Endothelial cell of umbilical vein (primary cell): ENCODE measurements at regions not wholly inside any gene's neighbourhood (a gene's known extent, or its start where the extent isn't known, plus 50 kb on each side); places are given as distances from the start of the nearest gene placed in this dataset.

Experiments used
- BruUV-seq: library from RNA; stranded (reverse); fragments of 400-500 nt; replicated peaks from 2 replicates; lab custom pipeline; 2021; lab: Mats Ljungman, UMichigan
- CTCF ChIA-PET: fragments of 300-600, 350-600 bp; sonication (Branson Sonifier 250); formaldehyde crosslinking; loops from one replicate; lab custom pipeline; 2021; ENCODE audit warnings: antibody characterized with exemption, inconsistent platforms; lab: Charles Lee
- POLR2A ChIA-PET: fragments of 300-600, 350-600 bp; sonication (Branson Sonifier 250); formaldehyde crosslinking; loops from one replicate; lab custom pipeline; 2021; ENCODE audit warnings: antibody characterized with exemption, inconsistent platforms; lab: Charles Lee
- DNase-seq: peaks from one replicate; pipeline ENCODE4 v3.0.0-alpha.2; 2011; ENCODE audit warnings: low read depth, low spot score
- FAIRE-seq: peaks from 2 replicates; lab custom pipeline; 2011; peaks lifted over from hg19 to GRCh38; lab: Jason Lieb, UNC
- H2AFZ ChIP-seq: 2 replicates; pipeline ENCODE4 v1.6.0; 2012; ENCODE audit warnings: low read depth, low read length, control low read depth, inconsistent platforms
- H3K27ac ChIP-seq: 2 replicates; pipeline ENCODE4 v1.5.1; 2011; ENCODE audit warnings: low read depth, mild to moderate bottlenecking, control low read depth, low read length, moderate library complexity; ENCODE audit not compliant: insufficient read depth
- H3K27me3 ChIP-seq, 2 experiments: 2 replicates each; pipeline versions ENCODE4 v1.6.0 to v1.6.1; 2011; ENCODE audit warnings: low read length in 2 of 2, mixed read lengths in 1 of 2; ENCODE audit not compliant: control insufficient read depth in 2 of 2, insufficient read depth in 2 of 2
- H3K36me3 ChIP-seq, 2 experiments: 2 replicates in 1 of 2; 3 replicates in 1 of 2; pipeline ENCODE4 v1.5.1; 2011; ENCODE audit warnings: low read length in 2 of 2, mild to moderate bottlenecking in 1 of 2, moderate library complexity in 1 of 2; ENCODE audit not compliant: control insufficient read depth in 2 of 2, insufficient read depth in 2 of 2; ENCODE audit errors: extremely low read depth in 1 of 2
- H3K4me1 ChIP-seq: 3 replicates; pipeline ENCODE4 v1.5.1; 2011; ENCODE audit warnings: mild to moderate bottlenecking, low read length; ENCODE audit not compliant: control insufficient read depth, insufficient read depth; ENCODE audit errors: extremely low read depth
- H3K4me2 ChIP-seq: 2 replicates; pipeline ENCODE4 v1.6.1; 2011; ENCODE audit warnings: low read length, control low read depth, mixed read lengths; ENCODE audit not compliant: insufficient read depth
- H3K4me3 ChIP-seq, 3 experiments: fragments of 200-600 bp in 1 of 3; sonication (generic), shearing (Covaris generic) in 1 of 3; replicated peaks in 1 of 3; 2 replicates each; pipeline ENCODE4 v1.5.1; 2011 to 2016; ENCODE audit warnings: control low read depth in 3 of 3, low read length in 3 of 3, mild to moderate bottlenecking in 2 of 3, inconsistent platforms in 1 of 3, low read depth in 1 of 3, moderate library complexity in 1 of 3; ENCODE audit not compliant: insufficient read depth in 1 of 3
- H3K79me2 ChIP-seq: 2 replicates; pipeline ENCODE4 v1.6.0; 2012; ENCODE audit warnings: low read length, inconsistent platforms; ENCODE audit not compliant: control insufficient read depth, insufficient read depth
- H3K9ac ChIP-seq: replicated peaks from 2 replicates; pipeline ENCODE3; 2011; ENCODE audit warnings: low read length, control low read depth; ENCODE audit not compliant: insufficient read depth; ENCODE audit errors: extremely low read depth
- H3K9me1 ChIP-seq: replicated peaks from 3 replicates; pipeline ENCODE4 v1.6.0; 2011; ENCODE audit warnings: mild to moderate bottlenecking, low read length; ENCODE audit not compliant: control insufficient read depth, insufficient read depth; ENCODE audit errors: extremely low read depth
- H3K9me3 ChIP-seq: replicated peaks from 2 replicates; pipeline ENCODE4 v1.5.1; 2012; ENCODE audit warnings: low read length, inconsistent platforms; ENCODE audit not compliant: control insufficient read depth, insufficient read depth
- H4K20me1 ChIP-seq: replicated peaks from 2 replicates; pipeline ENCODE3; 2011; ENCODE audit warnings: mild to moderate bottlenecking, low read length; ENCODE audit not compliant: control insufficient read depth, insufficient read depth; ENCODE audit errors: extremely low read depth
- EZH2 ChIP-seq: IDR thresholded peaks from 2 replicates; pipeline ENCODE4 v1.6.1; 2012; ENCODE audit warnings: borderline replicate concordance, low read depth, mild to moderate bottlenecking, moderate library complexity, low read length, inconsistent platforms; ENCODE audit not compliant: severe bottlenecking
- FOS ChIP-seq: IDR thresholded peaks from 2 replicates; pipeline ENCODE4 v1.6.1; 2011; ENCODE audit warnings: mild to moderate bottlenecking, low read length, moderate library complexity, borderline replicate concordance; ENCODE audit not compliant: insufficient read depth
- GATA2 ChIP-seq: IDR thresholded peaks from 2 replicates; pipeline ENCODE4 v1.7.0; 2011; ENCODE audit warnings: low read depth, mild to moderate bottlenecking, moderate library complexity, mixed read lengths, low read length; ENCODE audit not compliant: insufficient read length, insufficient read depth
- JUN ChIP-seq: IDR thresholded peaks from 2 replicates; pipeline ENCODE4 v1.6.1; 2011; ENCODE audit warnings: borderline replicate concordance, low read depth; ENCODE audit not compliant: insufficient read length, insufficient read depth
- MYC ChIP-seq: IDR thresholded peaks from one replicate; pipeline ENCODE4 v1.6.1; 2011; ENCODE audit warnings: mild to moderate bottlenecking, low read depth, low read length
- POLR2A ChIP-seq: IDR thresholded peaks from 2 replicates; pipeline ENCODE4 v1.6.1; 2012; ENCODE audit warnings: low read depth, mild to moderate bottlenecking, control low read depth, low read length
- POLR2AphosphoS5 ChIP-seq: IDR thresholded peaks from 2 replicates; pipeline ENCODE4 v1.6.1; 2012; ENCODE audit warnings: low read depth, mild to moderate bottlenecking, control low read depth, low read length, moderate library complexity; ENCODE audit not compliant: insufficient read depth
- dilution Hi-C: fragments of 300-500 bp; cut with MboI; formaldehyde crosslinking; loops from one replicate; pipeline ENCODE4 v1.15.0; 2019; ENCODE audit warnings: low sequenced_read_pairs; ENCODE audit not compliant: extremely low pct_ligation_motif_present
- intact Hi-C: fragments of 100-400 bp; cut with micrococcal nuclease; formaldehyde crosslinking; loops from one replicate; pipeline ENCODE4 v1.10.0; 2022
- TF ChIP-seq, protein P1 (sequence below): IDR thresholded peaks from 2 replicates; pipeline ENCODE4 v1.6.1; 2011; ENCODE audit not compliant: insufficient read depth, insufficient read length
- TF ChIP-seq, protein P2 (sequence below), 2 donors: IDR thresholded peaks; 1 replicate in 1 of 2; 2 replicates in 1 of 2; pipeline ENCODE4 v1.5.1; 2011; ENCODE audit warnings: low read length in 2 of 2, mild to moderate bottlenecking in 2 of 2, moderate library complexity in 2 of 2, control low read depth in 1 of 2, inconsistent platforms in 1 of 2, low read depth in 1 of 2; ENCODE audit not compliant: insufficient read depth in 1 of 2; ENCODE audit errors: extremely low read depth in 1 of 2

DNA sequence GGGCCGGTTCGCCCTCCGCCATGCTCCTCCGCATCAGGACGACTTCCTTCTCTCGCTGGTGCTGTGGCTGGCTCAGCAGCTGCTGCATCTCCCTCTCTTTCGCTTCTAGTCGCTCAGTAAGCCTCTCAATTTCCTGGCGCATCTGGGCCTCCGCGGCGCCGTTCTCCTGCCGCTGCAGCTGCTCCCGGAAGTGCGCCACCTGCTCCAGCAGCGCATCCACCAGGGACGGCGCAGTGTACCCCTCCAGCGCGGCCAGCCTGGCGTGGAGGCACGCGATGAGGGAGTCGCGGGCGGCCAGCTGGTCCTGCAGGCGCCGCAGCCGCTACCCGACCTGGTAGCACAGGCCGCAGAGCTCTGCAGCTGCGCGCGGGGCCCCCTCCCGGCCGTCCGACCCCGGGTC is 97.4 kb upstream of the MED14 start:
- Histone ChIP-seq H3K79me2 (no peaks in the 10 kb centered on the region), H3K4me1 (no peaks in the 10 kb centered on the region), H2AFZ (no peak overlapping the region), H3K9ac (no peak overlapping the region), H3K36me3 (no peaks in the 10 kb centered on the region), H3K27me3 (no peaks in the 10 kb centered on the region), H4K20me1 (no peaks in the 10 kb centered on the region), H3K4me2 (no peak overlapping the region), H3K4me3 (no peak overlapping the region), H3K27ac (no peak overlapping the region), H3K9me3 (no peaks in the 10 kb centered on the region), H3K9me1 (no peaks in the 10 kb centered on the region)
- ChIA-PET CTCF (interaction anchor here (0.6 kb wide), 1 partner anchor 12 kb away, joined by 4 read pairs; no protein-coding TSS in a partner anchor), POLR2A (no interaction called here)
- FAIRE-seq (no peak), DNase-seq (no peak)
- dilution Hi-C loops: no loop called here
- intact Hi-C loops: no loop called here
- no peak for TF ChIP-seq FOS
- no peak for TF ChIP-seq EZH2
- no peak for TF ChIP-seq MYC
- no peak for TF ChIP-seq JUN
- no peak for TF ChIP-seq GATA2
- TF ChIP-seq POLR2A: no peak
- no peak for TF ChIP-seq POLR2AphosphoS5
- TF ChIP-seq, protein P1, sequence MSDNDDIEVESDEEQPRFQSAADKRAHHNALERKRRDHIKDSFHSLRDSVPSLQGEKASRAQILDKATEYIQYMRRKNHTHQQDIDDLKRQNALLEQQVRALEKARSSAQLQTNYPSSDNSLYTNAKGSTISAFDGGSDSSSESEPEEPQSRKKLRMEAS: no peak
- TF ChIP-seq, protein P2, sequence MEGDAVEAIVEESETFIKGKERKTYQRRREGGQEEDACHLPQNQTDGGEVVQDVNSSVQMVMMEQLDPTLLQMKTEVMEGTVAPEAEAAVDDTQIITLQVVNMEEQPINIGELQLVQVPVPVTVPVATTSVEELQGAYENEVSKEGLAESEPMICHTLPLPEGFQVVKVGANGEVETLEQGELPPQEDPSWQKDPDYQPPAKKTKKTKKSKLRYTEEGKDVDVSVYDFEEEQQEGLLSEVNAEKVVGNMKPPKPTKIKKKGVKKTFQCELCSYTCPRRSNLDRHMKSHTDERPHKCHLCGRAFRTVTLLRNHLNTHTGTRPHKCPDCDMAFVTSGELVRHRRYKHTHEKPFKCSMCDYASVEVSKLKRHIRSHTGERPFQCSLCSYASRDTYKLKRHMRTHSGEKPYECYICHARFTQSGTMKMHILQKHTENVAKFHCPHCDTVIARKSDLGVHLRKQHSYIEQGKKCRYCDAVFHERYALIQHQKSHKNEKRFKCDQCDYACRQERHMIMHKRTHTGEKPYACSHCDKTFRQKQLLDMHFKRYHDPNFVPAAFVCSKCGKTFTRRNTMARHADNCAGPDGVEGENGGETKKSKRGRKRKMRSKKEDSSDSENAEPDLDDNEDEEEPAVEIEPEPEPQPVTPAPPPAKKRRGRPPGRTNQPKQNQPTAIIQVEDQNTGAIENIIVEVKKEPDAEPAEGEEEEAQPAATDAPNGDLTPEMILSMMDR (IDR thresholded peaks at IDR 0.05; ENCODE audit: extremely low read depth in 1 of 2, insufficient read depth in 1 of 2, low read depth in 1 of 2, low read length in 2 of 2): no peak
- no TSS peak for BruUV-seq
